Osteocyte (in vitro differentiated cells): ENCODE measurements at regions not wholly inside any gene's neighbourhood (a gene's known extent, or its start where the extent isn't known, plus 50 kb on each side); places are given as distances from the start of the nearest gene placed in this dataset.

Source experiments
- DNase-seq: peaks from one replicate; pipeline ENCODE4 v3.0.0; 2021; ENCODE audit warnings: mixed read lengths; ENCODE audit not compliant: unreplicated experiment; ENCODE audit errors: extremely low spot score
- H3K27ac Mint-ChIP-seq: one replicate; pipeline ENCODE4 v1.8.0; 2021; ENCODE audit warnings: mild to moderate bottlenecking, mixed read lengths; ENCODE audit not compliant: unreplicated experiment
- H3K27me3 Mint-ChIP-seq: one replicate; pipeline ENCODE4 v1.8.0; 2021; ENCODE audit warnings: mixed read lengths; ENCODE audit not compliant: unreplicated experiment
- H3K36me3 Mint-ChIP-seq: one replicate; pipeline ENCODE4 v1.8.0; 2021; ENCODE audit warnings: mixed read lengths; ENCODE audit not compliant: unreplicated experiment
- H3K4me1 Mint-ChIP-seq: one replicate; pipeline ENCODE4 v1.8.0; 2021; ENCODE audit warnings: mixed read lengths; ENCODE audit not compliant: unreplicated experiment
- H3K4me3 Mint-ChIP-seq: one replicate; pipeline ENCODE4 v1.8.0; 2021; ENCODE audit warnings: mild to moderate bottlenecking, moderate library complexity, mixed read lengths; ENCODE audit not compliant: unreplicated experiment
- H3K9me3 Mint-ChIP-seq: one replicate; pipeline ENCODE4 v1.8.0; 2021; ENCODE audit warnings: mixed read lengths; ENCODE audit not compliant: unreplicated experiment
- CTCF ChIP-seq: fragments of 200-600 bp; sonication (generic); IDR thresholded peaks from 2 replicates; pipeline ENCODE4 v1.5.0; 2021; ENCODE audit warnings: antibody characterized with exemption, mild to moderate bottlenecking, moderate library complexity

- TF ChIP-seq CTCF, result no peak
- no peak for DNase-seq
- Mint-ChIP-seq H3K27ac (no peak overlapping the region), H3K4me3 (no peak overlapping the region), H3K36me3 (no peaks in the 10 kb centered on the region), H3K4me1 (peaks cover 29% of the 10 kb centered on the region), H3K9me3 (no peaks in the 10 kb centered on the region), H3K27me3 (no peaks in the 10 kb centered on the region)
Measured at GRCh38 chr12:65643595-65644386, 180.5 kb upstream of the HMGA2 start.

DNA sequence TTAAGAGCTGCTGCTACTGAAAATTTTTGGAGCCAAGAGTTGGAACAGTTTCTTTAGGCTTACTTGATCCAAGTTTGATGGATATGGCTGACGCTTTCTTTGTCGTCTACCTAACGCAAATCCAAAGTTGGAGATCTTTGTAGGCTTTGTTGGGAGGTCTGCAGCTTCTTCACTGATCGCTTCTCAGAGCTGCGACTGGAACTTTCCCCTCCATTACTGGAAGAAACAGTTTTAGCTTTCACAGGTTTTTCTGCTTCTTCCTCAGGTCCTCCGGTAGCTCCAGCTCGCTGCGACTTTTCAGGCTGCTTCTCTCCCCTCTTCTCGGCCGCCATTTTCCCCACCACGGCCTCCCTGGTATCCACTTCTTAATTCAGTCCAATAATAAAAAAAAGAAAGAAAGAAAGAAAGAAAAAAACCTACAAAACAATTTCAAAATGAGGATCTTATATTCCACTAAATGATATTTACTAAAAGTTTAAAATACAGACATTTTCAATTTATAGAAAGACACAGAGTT lies 178.1 kb upstream of the HMGA2 start:
- H3K36me3 Mint-ChIP-seq, result peaks cover 3% of the 10 kb centered on the region
- no peak overlapping the region for H3K27ac Mint-ChIP-seq
- peaks cover 22% of the 10 kb centered on the region for H3K4me1 Mint-ChIP-seq
- no peak overlapping the region for H3K4me3 Mint-ChIP-seq
- peaks cover 6% of the 10 kb centered on the region for H3K9me3 Mint-ChIP-seq
- no peaks in the 10 kb centered on the region for H3K27me3 Mint-ChIP-seq
- TF ChIP-seq CTCF, result no peak
- DNase-seq, result no peak

DNA sequence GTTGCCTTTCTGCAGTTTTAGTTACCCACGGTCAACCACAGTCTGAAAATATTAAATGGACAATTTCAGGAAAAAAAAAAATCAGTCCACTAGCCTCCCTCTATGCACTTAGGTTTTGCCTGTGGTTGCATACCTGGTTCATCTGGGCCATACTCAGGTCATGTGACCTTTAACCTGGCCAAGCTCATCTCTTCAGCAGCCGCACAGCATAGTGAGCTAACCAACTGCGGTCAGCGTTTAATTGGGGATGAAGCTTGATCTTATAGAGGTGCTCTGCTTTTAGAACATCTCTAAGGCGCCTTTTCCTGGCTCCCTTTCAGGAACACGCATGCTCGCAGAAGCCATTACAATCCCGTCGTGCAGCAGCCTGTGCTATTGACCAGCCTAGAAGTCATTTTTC lies 177.2 kb upstream of the HMGA2 start:
- no peak for TF ChIP-seq CTCF
- peaks cover 22% of the 10 kb centered on the region for H3K4me1 Mint-ChIP-seq
- H3K27ac Mint-ChIP-seq, result no peak overlapping the region
- no peaks in the 10 kb centered on the region for H3K27me3 Mint-ChIP-seq
- peaks cover 3% of the 10 kb centered on the region for H3K36me3 Mint-ChIP-seq
- H3K4me3 Mint-ChIP-seq, result no peak overlapping the region
- peaks cover 6% of the 10 kb centered on the region for H3K9me3 Mint-ChIP-seq
- DNase-seq, result no peak

GRCh38 chr12:65648461-65648860 lies 175.8 kb upstream of the HMGA2 start:
- peaks cover 22% of the 10 kb centered on the region for H3K4me1 Mint-ChIP-seq
- H3K27ac Mint-ChIP-seq, result peak overlapping the region; percentile 71
- H3K27me3 Mint-ChIP-seq, result no peaks in the 10 kb centered on the region
- H3K36me3 Mint-ChIP-seq, result peaks cover 3% of the 10 kb centered on the region
- no peak for TF ChIP-seq CTCF
- peaks cover 6% of the 10 kb centered on the region for H3K9me3 Mint-ChIP-seq
- H3K4me3 Mint-ChIP-seq, result no peak overlapping the region
- no peak for DNase-seq

- no peak for DNase-seq
- H3K4me1 Mint-ChIP-seq, result peaks cover 22% of the 10 kb centered on the region
- no peak overlapping the region for H3K4me3 Mint-ChIP-seq
- peak overlapping the region; percentile 71 for H3K27ac Mint-ChIP-seq
- H3K27me3 Mint-ChIP-seq, result no peaks in the 10 kb centered on the region
- peaks cover 6% of the 10 kb centered on the region for H3K9me3 Mint-ChIP-seq
- peaks cover 3% of the 10 kb centered on the region for H3K36me3 Mint-ChIP-seq
- no peak for TF ChIP-seq CTCF
Measured at GRCh38 chr12:65649126-65649525, 175.2 kb upstream of the HMGA2 start.
